HG03558 (cell line): ENCODE measurements at regions not wholly inside any gene's neighbourhood (a gene's known extent, or its start where the extent isn't known, plus 50 kb on each side); places are given as distances from the start of the nearest gene placed in this dataset.
"Not testable (repeated sequence)": the region's sequence is repeated elsewhere in the genome, so short reads cannot be mapped to it uniquely, and the experiment has no call there.

Experiments used
- ATAC-seq: cut with Tn5 transposase; IDR thresholded peaks from one replicate; pipeline ENCODE4 v1.9.1; 2021; ENCODE audit warnings: moderate number of reproducible peaks; ENCODE audit not compliant: unreplicated experiment; ENCODE audit errors: extremely low read depth

GRCh38 chr18:72993250-72993649 lies 125.5 kb upstream of the NETO1 start:
- no peak for ATAC-seq

GRCh38 chr18:72991379-72991778 lies 123.6 kb upstream of the NETO1 start:
- no peak for ATAC-seq

- not testable (repeated sequence) for ATAC-seq
Observed at GRCh38 chr18:72987570-72987969, 119.8 kb upstream of the NETO1 start.

GRCh38 chr18:72986103-72986502 lies 118.3 kb upstream of the NETO1 start:
- no peak for ATAC-seq

GRCh38 chr18:72985686-72986085 lies 117.9 kb upstream of the NETO1 start:
- ATAC-seq: no peak

GRCh38 chr18:72984290-72984689 lies 116.5 kb upstream of the NETO1 start:
- ATAC-seq: no peak

- ATAC-seq: no peak
Observed at GRCh38 chr18:72973841-72974240, 106.1 kb upstream of the NETO1 start.

- no peak for ATAC-seq
Observed at GRCh38 chr18:72965616-72966015, 97.8 kb upstream of the NETO1 start.

GRCh38 chr18:72958195-72958594 lies 90.4 kb upstream of the NETO1 start:
- not testable (repeated sequence) for ATAC-seq

- no peak for ATAC-seq
Observed at GRCh38 chr18:72948439-72948838, 80.7 kb upstream of the NETO1 start.

GRCh38 chr18:72942766-72943165 lies 75.0 kb upstream of the NETO1 start:
- ATAC-seq: no peak

- no peak for ATAC-seq
Observed at GRCh38 chr18:72940986-72941385, 73.2 kb upstream of the NETO1 start.

GRCh38 chr18:72940509-72940908 lies 72.7 kb upstream of the NETO1 start:
- no peak for ATAC-seq

- ATAC-seq: no peak
Observed at GRCh38 chr18:72935744-72936143, 68.0 kb upstream of the NETO1 start.

GRCh38 chr18:72922895-72923294 lies 55.1 kb upstream of the NETO1 start:
- ATAC-seq: no peak
